ENCODE measurements at regions not wholly inside any gene's neighbourhood (a gene's known extent, or its start where the extent isn't known, plus 50 kb on each side); places are given as distances from the start of the nearest gene placed in this dataset.

GRCh38 chr21:16309250-16309971 is 579.6 kb downstream of the USP25 start:
- DNase-seq (ENCODE audit: low spot score in 2 of 2): no peak
- no peaks in the 10 kb centered on the region for H3K27me3 ChIP-seq
- peak overlapping the region in 3 of 4 donors; percentile 51 to 88 (median 82) for H3K27ac ChIP-seq
- H3K4me3 ChIP-seq: peak overlapping the region in 2 of 4 donors; percentile 6 to 8
- no peak for TF ChIP-seq EP300 (IDR thresholded peaks at IDR 0.05)
- TF ChIP-seq, protein P1, sequence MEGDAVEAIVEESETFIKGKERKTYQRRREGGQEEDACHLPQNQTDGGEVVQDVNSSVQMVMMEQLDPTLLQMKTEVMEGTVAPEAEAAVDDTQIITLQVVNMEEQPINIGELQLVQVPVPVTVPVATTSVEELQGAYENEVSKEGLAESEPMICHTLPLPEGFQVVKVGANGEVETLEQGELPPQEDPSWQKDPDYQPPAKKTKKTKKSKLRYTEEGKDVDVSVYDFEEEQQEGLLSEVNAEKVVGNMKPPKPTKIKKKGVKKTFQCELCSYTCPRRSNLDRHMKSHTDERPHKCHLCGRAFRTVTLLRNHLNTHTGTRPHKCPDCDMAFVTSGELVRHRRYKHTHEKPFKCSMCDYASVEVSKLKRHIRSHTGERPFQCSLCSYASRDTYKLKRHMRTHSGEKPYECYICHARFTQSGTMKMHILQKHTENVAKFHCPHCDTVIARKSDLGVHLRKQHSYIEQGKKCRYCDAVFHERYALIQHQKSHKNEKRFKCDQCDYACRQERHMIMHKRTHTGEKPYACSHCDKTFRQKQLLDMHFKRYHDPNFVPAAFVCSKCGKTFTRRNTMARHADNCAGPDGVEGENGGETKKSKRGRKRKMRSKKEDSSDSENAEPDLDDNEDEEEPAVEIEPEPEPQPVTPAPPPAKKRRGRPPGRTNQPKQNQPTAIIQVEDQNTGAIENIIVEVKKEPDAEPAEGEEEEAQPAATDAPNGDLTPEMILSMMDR (IDR thresholded peaks at IDR 0.05): no peak
- no peak for TF ChIP-seq POLR2A (IDR thresholded peaks at IDR 0.05)
- peaks cover 0 to 12% (median 0%) of the 10 kb centered on the region in 4 donors for H3K4me1 ChIP-seq
- H3K9me3 ChIP-seq: no peaks in the 10 kb centered on the region
- no peaks in the 10 kb centered on the region for H3K36me3 ChIP-seq
- 64 to 68% methylated on average over 17 of the region's 17 CpGs for WGBS, 2 donors

- Histone ChIP-seq H3K27ac (peak overlapping the region in 3 of 4 donors; percentile 51 to 88 (median 82)), H3K9me3 (no peaks in the 10 kb centered on the region), H3K4me3 (peak overlapping the region in 1 of 4 donors; percentile 4), H3K4me1 (peaks cover 0 to 16% (median 0%) of the 10 kb centered on the region in 4 donors), H3K27me3 (no peaks in the 10 kb centered on the region), H3K36me3 (no peaks in the 10 kb centered on the region)
- no peak for DNase-seq (ENCODE audit: low spot score in 2 of 2)
- 73 to 82% methylated on average over 9 of the region's 9 CpGs for WGBS, 2 donors
- TF ChIP-seq EP300 (IDR thresholded peaks at IDR 0.05) (no peak), POLR2A (IDR thresholded peaks at IDR 0.05) (no peak)
- TF ChIP-seq, protein P1 (IDR thresholded peaks at IDR 0.05): no peak
Measured at GRCh38 chr21:16310176-16310575, 580.4 kb downstream of the USP25 start.

GRCh38 chr21:16311229-16311628 is 581.4 kb downstream of the USP25 start:
- no peak for DNase-seq (ENCODE audit: low spot score in 2 of 2)
- Histone ChIP-seq H3K4me3 (no peak overlapping the region), H3K9me3 (no peaks in the 10 kb centered on the region), H3K4me1 (peaks cover 0 to 16% (median 0%) of the 10 kb centered on the region in 4 donors), H3K27me3 (no peaks in the 10 kb centered on the region), H3K36me3 (no peaks in the 10 kb centered on the region), H3K27ac (peak overlapping the region in 1 of 4 donors; percentile 15)
- WGBS, 2 donors: 84 to 89% methylated on average over 3 of the region's 3 CpGs
- TF ChIP-seq, protein P1 (IDR thresholded peaks at IDR 0.05): no peak
- TF ChIP-seq EP300 (IDR thresholded peaks at IDR 0.05) (no peak), POLR2A (IDR thresholded peaks at IDR 0.05) (no peak)

GRCh38 chr21:16312321-16312720 is 582.5 kb downstream of the USP25 start:
- TF ChIP-seq POLR2A (IDR thresholded peaks at IDR 0.05): no peak
- TF ChIP-seq EP300 (IDR thresholded peaks at IDR 0.05): no peak
- TF ChIP-seq, protein P1 (IDR thresholded peaks at IDR 0.05): no peak
- H3K9me3 ChIP-seq: no peaks in the 10 kb centered on the region
- H3K27ac ChIP-seq: peak overlapping the region in 2 of 4 donors; percentile 3 to 23
- peaks cover 0 to 16% (median 0%) of the 10 kb centered on the region in 4 donors for H3K4me1 ChIP-seq
- H3K4me3 ChIP-seq: no peak overlapping the region
- H3K36me3 ChIP-seq: no peaks in the 10 kb centered on the region
- DNase-seq (ENCODE audit: low spot score in 2 of 2): no peak
- H3K27me3 ChIP-seq: no peaks in the 10 kb centered on the region

DNA sequence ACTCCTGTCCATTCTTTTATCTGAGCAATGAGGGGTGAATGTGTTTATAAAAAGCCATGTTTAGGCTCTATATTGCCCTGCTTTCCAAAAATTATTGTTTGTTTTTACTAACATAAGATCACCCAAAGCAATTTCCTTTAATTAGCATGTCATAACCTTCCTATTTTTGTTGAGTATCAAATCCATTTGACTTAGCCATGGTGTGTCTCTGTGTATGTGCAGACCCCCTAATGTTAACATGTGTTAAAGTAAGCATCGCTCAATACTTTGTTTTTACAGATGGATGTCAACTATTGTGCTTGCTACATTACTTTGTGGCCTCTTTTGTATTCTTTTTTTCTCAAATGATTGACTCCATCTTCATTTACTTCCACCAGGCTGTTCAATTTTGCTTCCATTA is 585.4 kb downstream of the USP25 start:
- no peak overlapping the region for H3K4me3 ChIP-seq
- no peaks in the 10 kb centered on the region for H3K27me3 ChIP-seq
- DNase-seq (ENCODE audit: low spot score in 2 of 2): no peak
- TF ChIP-seq, protein P1 (IDR thresholded peaks at IDR 0.05): no peak
- TF ChIP-seq EP300 (IDR thresholded peaks at IDR 0.05): no peak
- TF ChIP-seq POLR2A (IDR thresholded peaks at IDR 0.05): no peak
- no peaks in the 10 kb centered on the region for H3K36me3 ChIP-seq
- peaks cover 0 to 13% (median 0%) of the 10 kb centered on the region in 4 donors for H3K4me1 ChIP-seq
- H3K27ac ChIP-seq: no peak overlapping the region
- WGBS, 2 donors: 93 to 95% methylated on average over 1 of the region's 1 CpG
- H3K9me3 ChIP-seq: no peaks in the 10 kb centered on the region
